ENCODE measurements at regions not wholly inside any gene's neighbourhood (a gene's known extent, or its start where the extent isn't known, plus 50 kb on each side); places are given as distances from the start of the nearest gene placed in this dataset.

DNA sequence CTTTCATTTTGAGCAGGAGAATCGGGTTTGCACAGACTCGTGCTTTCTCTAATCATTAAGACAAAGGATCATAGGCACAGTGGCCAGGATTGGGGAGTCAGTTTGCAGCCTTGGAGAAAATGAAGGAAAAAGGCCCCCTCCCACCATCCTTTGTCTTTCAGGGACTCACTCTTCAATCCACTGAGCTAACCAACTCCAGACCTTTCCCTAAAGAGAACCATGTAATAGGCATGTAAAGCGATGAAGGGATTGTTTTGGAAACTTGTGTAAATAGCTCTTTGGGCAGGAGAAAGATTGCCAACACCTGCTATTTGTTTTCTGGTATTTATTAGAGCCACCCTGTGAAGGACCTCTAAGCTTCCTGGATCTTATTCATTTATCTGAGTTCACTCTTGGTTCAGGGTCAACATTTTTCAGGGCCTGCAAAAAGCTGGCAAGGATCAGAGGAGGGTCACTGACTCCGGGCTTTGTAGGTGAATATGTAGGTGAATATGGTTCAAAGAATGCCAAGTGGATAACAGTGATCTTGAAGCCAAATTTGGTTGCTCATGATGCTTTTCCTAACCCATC, 192.6 kb upstream of the FGGY start:
- TF ChIP-seq POLR2A (IDR thresholded peaks at IDR 0.05): no peak
- no peak for TF ChIP-seq CTCF (IDR thresholded peaks at IDR 0.05 in 8 of 11, conservative IDR thresholded peaks at IDR 0.05 in 3 of 11)

Data from spleen (tissue), 7 donors.